AG09309 (cell line): ENCODE measurements at regions not wholly inside any gene's neighbourhood (a gene's known extent, or its start where the extent isn't known, plus 50 kb on each side); places are given as distances from the start of the nearest gene placed in this dataset.
"Not testable (repeated sequence)": the region's sequence is repeated elsewhere in the genome, so short reads cannot be mapped to it uniquely, and the experiment has no call there.

ENCODE experiments used
- DNase-seq: peaks from one replicate; pipeline ENCODE4 v3.0.0-alpha.2; 2010; ENCODE audit warnings: low read depth
- H3K4me3 ChIP-seq: 2 replicates; pipeline ENCODE4 v1.5.1; 2011; ENCODE audit warnings: mild to moderate bottlenecking, low read depth, low read length, moderate library complexity; ENCODE audit not compliant: control insufficient read depth
- CTCF ChIP-seq: IDR thresholded peaks from 2 replicates; pipeline ENCODE4 v1.5.1; 2011; ENCODE audit warnings: mild to moderate bottlenecking, low read depth, low read length, inconsistent platforms; ENCODE audit not compliant: insufficient read depth, control insufficient read depth; ENCODE audit errors: missing control alignments

- H3K4me3 ChIP-seq, result no peak overlapping the region
- DNase-seq, result no peak
- no peak for TF ChIP-seq CTCF
These were observed 441.2 kb downstream of the BTG1 start for GRCh38 chr12:91704446-91704845.

- TF ChIP-seq CTCF, result no peak
- no peak for DNase-seq
- H3K4me3 ChIP-seq, result no peak overlapping the region
These were observed 442.0 kb downstream of the BTG1 start for GRCh38 chr12:91703491-91704283.

- no peak overlapping the region for H3K4me3 ChIP-seq
- DNase-seq, result no peak
These were observed 442.7 kb downstream of the BTG1 start for GRCh38 chr12:91702843-91703425.

GRCh38 chr12:91695964-91696363 is 449.7 kb downstream of the BTG1 start:
- H3K4me3 ChIP-seq, result no peak overlapping the region
- DNase-seq, result no peak
- no peak for TF ChIP-seq CTCF

More at GRCh38 chr12:91702843-91703425, 442.7 kb downstream of the BTG1 start:
- TF ChIP-seq CTCF, result no peak

GRCh38 chr12:91695406-91695805 is 450.2 kb downstream of the BTG1 start:
- not testable (repeated sequence) for H3K4me3 ChIP-seq, DNase-seq

GRCh38 chr12:91690531-91690930 is 455.1 kb downstream of the BTG1 start:
- DNase-seq, result no peak
- no peak for TF ChIP-seq CTCF
- no peak overlapping the region for H3K4me3 ChIP-seq
